IMR-90 (cell line): ENCODE measurements at regions not wholly inside any gene's neighbourhood (a gene's known extent, or its start where the extent isn't known, plus 50 kb on each side); places are given as distances from the start of the nearest gene placed in this dataset.

Source experiments
- BHLHE40 ChIP-seq: fragments of 150-350 bp; IDR thresholded peaks from 2 replicates; pipeline ENCODE4 v1.6.1; 2016; ENCODE audit warnings: mild to moderate bottlenecking, low read depth, low read length
- CEBPB ChIP-seq: IDR thresholded peaks from 2 replicates; pipeline ENCODE4 v1.6.1; 2012; ENCODE audit warnings: low read depth, low read length, improper control_type of control experiment
- CHD1 ChIP-seq: IDR thresholded peaks from 2 replicates; pipeline ENCODE4 v1.6.1; 2012; ENCODE audit warnings: low read depth, low read length, improper control_type of control experiment
- FOS ChIP-seq: fragments of 150-350 bp; IDR thresholded peaks from 2 replicates; pipeline ENCODE4 v1.6.1; 2016; ENCODE audit warnings: low read depth, low read length
- MAFK ChIP-seq: IDR thresholded peaks from 2 replicates; pipeline ENCODE4 v1.6.1; 2012; ENCODE audit warnings: low read depth, low read length, improper control_type of control experiment
- MAZ ChIP-seq: IDR thresholded peaks from 2 replicates; pipeline ENCODE4 v1.6.1; 2012; ENCODE audit warnings: low read depth, mild to moderate bottlenecking, low read length, improper control_type of control experiment, moderate library complexity, borderline replicate concordance
- POLR2A ChIP-seq: IDR thresholded peaks from 2 replicates; pipeline ENCODE4 v1.6.1; 2012; ENCODE audit warnings: mild to moderate bottlenecking, low read depth, low read length
- RAD21 ChIP-seq: IDR thresholded peaks from 2 replicates; pipeline ENCODE4 v1.6.1; 2012; ENCODE audit warnings: low read length, improper control_type of control experiment
- RCOR1 ChIP-seq: IDR thresholded peaks from 2 replicates; pipeline ENCODE4 v1.6.1; 2012; ENCODE audit warnings: mild to moderate bottlenecking, low read length, improper control_type of control experiment; ENCODE audit not compliant: insufficient replicate concordance
- RFX5 ChIP-seq: IDR thresholded peaks from 2 replicates; pipeline ENCODE4 v1.8.0; 2012; ENCODE audit warnings: low read depth, mild to moderate bottlenecking, low read length, moderate library complexity
- SMC3 ChIP-seq: fragments of 150-350 bp; IDR thresholded peaks from 2 replicates; pipeline ENCODE4 v1.6.1; 2016; ENCODE audit warnings: low read depth, mild to moderate bottlenecking, antibody characterized with exemption, low read length, moderate library complexity
- TF ChIP-seq, protein P1 (sequence below): conservative IDR thresholded peaks from 2 replicates; pipeline ENCODE4 v1.5.1; 2012; ENCODE audit warnings: mild to moderate bottlenecking, low read depth, low read length, improper control_type of control experiment
- TF ChIP-seq, protein P2 (sequence below): fragments of 150-350 bp; IDR thresholded peaks from 2 replicates; pipeline ENCODE4 v1.6.1; 2017; ENCODE audit warnings: mild to moderate bottlenecking, antibody characterized with exemption, low read length, low read depth

DNA sequence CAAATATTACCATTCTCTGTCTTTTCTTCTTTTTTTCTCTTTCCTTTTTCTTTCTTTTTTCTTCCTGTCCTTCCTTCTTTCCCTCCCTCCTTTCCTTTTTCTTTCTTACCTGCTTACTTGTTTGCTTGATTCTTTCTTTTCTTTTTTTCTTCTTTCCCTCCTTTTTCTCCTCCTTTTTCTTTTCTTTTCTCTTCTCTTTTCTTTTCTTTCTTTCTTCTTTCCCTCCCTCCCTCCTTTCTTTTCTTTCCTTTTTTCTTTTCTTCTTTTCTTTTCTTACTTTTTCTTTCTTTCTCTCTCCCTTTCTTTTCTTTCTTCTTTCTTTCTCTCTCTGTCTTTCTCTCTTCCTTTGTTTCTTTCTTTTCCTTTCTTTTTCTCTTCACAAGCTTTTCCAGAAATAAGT is 697.4 kb upstream of the ADGRL3 start:
- TF ChIP-seq CEBPB (no peak), RFX5 (no peak), BHLHE40 (no peak), MAFK (no peak), POLR2A (no peak), MAZ (no peak), SMC3 (no peak), FOS (no peak), RCOR1 (no peak), CHD1 (no peak), RAD21 (no peak)
- TF ChIP-seq, protein P1, sequence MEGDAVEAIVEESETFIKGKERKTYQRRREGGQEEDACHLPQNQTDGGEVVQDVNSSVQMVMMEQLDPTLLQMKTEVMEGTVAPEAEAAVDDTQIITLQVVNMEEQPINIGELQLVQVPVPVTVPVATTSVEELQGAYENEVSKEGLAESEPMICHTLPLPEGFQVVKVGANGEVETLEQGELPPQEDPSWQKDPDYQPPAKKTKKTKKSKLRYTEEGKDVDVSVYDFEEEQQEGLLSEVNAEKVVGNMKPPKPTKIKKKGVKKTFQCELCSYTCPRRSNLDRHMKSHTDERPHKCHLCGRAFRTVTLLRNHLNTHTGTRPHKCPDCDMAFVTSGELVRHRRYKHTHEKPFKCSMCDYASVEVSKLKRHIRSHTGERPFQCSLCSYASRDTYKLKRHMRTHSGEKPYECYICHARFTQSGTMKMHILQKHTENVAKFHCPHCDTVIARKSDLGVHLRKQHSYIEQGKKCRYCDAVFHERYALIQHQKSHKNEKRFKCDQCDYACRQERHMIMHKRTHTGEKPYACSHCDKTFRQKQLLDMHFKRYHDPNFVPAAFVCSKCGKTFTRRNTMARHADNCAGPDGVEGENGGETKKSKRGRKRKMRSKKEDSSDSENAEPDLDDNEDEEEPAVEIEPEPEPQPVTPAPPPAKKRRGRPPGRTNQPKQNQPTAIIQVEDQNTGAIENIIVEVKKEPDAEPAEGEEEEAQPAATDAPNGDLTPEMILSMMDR, result no peak
- TF ChIP-seq, protein P2, sequence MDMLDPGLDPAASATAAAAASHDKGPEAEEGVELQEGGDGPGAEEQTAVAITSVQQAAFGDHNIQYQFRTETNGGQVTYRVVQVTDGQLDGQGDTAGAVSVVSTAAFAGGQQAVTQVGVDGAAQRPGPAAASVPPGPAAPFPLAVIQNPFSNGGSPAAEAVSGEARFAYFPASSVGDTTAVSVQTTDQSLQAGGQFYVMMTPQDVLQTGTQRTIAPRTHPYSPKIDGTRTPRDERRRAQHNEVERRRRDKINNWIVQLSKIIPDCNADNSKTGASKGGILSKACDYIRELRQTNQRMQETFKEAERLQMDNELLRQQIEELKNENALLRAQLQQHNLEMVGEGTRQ, result no peak
